ENCODE measurements at regions not wholly inside any gene's neighbourhood (a gene's known extent, or its start where the extent isn't known, plus 50 kb on each side); places are given as distances from the start of the nearest gene placed in this dataset.

DNA sequence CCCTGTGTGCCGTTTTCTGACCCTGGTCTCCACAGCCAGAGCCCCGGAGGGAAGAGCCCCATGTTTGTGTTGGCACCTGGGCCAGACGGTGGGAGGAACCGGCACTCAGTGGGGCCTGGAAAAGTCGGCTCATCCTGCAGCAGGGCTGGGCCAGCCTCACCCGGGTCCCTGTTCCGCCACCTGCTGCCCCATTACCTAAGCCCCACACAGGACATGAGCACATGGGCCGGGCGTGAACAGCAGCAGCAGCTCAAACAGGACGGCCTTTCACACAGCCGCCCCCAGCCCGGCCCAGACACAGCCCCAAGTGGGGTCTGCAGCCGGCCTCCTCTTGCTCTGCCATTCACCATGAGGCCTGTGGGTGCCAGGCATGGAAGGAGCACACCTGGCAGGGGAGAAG, 302.4 kb downstream of the MN1 start:
- DNase-seq (ENCODE audit: low read depth in 2 of 2): no peak

DNA sequence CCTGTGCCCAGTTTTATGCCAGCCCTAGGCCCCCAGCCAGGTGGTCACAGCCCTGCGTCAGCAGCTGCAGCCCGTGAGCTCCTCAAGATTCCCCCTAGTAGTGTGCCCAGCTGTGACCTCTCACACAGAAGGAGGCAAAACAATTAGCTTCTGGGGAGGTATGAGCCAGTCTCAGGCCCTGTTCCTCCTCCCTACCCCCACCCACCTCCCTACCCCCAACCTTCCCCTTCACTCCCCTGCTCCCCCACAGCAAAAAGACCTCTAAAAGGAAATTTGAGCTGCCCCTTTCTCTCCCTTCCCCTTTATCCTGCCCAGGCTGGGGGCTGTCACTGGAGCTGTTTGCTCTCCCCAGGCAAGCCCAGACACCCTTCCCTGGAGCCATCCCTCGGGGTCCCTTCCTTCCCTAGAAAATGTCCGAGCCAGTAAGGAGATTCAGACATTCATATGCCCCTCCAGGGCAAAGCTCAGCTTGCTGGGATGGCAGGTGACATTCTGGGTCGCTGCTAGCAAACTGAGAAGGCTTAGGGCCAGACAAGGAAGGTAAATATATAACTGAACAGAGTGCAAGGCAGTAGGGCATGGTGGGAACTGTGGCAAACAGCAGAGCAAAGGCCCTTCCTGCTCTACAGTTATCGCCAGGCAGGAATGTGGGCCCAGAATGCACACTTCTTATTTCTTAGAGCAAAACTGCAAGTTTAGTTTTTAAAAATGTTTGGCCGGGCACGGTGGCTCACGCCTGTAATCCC, 300.2 kb downstream of the MN1 start:
- DNase-seq (ENCODE audit: low read depth in 2 of 2): no peak

DNA sequence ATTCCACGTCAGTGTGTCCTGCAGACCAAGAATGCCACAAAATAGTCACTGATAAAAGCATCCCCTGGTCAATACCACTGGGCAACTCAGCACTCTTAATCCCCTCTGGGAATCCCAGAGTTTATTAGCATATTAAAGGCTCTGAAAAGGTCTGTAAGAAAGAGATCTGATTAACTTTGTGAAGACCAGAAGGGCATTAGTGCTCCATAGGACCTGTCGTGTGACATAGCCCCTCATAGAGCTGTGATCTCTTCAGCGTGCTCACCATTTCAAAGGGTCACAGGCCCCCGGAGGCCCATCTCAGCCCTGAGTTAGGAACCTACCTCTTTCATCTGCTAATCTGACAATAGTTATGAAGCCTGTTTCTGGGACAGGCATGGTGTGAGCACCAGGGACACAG, 299.2 kb downstream of the MN1 start:
- no peak for DNase-seq (ENCODE audit: low read depth in 2 of 2)

DNA sequence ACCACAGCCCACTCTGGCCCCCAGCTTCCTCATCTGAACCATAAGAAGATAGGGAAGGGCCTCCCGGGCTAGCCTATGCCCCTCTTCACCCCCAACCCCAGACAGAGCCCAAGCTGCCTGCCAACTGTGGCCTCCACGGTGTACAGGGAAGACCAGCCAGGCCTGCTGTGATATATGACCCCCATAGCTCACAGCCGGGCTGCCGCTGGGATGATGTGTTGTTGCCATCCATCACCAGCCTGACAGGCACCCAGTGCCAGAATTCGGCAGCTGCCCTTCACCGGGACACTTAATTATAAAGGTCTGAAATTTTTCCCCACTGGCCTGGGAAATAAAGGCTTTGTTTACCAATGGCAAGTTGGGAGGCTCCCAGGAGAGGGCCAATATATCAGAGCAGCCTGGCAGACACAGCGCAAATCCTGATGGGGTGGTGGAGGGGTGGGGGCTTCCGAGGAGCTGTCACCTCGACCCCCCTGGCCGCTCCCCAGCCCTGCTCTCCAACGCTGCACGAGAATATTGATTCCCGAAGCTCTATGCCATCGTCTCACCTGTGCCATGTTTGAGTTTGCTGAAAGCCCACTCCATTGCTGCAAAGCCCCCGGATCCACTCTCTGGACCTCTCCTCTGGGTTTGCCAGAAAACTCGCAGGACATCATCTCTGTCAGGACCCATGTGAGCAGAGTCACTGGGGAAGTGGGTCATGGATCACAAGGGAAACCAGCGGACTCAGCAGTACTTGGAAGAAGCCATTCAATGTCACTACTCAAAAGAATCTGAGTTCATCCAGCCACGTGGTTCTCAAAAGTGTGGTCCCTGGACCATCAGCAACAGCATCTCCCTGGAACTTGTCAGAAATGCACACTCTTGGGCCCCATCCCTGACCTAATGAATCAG, 296.9 kb downstream of the MN1 start:
- DNase-seq (ENCODE audit: low read depth in 2 of 2): no peak

DNA sequence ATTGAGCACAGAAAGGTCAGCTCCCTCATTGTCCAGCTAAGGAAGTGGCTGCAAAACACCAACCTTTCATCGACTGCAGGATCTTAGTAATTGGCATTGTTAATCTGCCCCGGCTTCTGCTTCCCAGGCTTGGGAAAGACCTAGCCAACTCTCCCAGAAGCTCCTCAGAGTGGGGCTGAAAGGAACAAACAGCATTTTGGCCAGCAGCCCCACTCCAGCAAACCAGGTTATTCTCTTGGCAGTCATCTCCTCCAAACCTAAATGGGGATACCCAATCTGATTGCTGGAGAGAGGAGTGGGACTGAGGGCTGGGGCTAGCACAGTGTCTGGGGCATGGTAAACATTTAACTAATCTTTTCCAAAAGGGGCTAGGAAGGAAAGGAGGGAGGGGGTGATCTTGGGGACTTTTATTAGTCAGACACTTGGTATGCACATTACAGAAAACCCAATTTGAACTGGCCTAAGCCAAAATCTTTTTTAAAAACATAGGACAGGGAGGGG, 294.4 kb downstream of the MN1 start:
- no peak for DNase-seq (ENCODE audit: low read depth in 2 of 2)

DNA sequence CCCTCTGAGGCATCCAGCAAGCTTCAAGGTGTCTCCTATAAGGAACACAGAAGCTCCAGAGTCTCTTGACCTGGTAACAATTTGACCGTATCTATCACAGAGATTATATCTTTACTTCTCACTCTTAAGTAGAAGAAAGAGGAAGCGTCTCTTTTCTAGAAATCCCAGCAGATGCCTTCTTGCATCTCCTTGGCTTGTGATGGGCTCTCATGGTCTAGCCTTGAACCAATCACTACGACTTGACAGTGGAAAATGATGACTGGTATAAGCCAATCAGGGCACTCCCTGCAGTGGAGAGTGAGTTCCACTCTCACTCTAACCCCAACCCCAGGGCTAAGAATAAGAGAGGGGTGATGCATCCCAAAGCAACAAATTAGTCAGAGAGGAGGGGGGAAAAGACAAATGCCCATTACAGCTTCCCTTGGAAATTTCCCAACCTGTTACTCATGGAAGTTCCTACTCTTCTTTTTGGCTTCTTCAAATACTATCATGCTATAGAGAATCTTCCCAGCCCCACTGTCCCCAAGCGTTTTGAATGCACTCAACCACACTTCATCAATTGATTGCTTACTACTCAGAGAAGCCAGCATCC, 293.5 kb downstream of the MN1 start:
- no peak for DNase-seq (ENCODE audit: low read depth in 2 of 2)

DNA sequence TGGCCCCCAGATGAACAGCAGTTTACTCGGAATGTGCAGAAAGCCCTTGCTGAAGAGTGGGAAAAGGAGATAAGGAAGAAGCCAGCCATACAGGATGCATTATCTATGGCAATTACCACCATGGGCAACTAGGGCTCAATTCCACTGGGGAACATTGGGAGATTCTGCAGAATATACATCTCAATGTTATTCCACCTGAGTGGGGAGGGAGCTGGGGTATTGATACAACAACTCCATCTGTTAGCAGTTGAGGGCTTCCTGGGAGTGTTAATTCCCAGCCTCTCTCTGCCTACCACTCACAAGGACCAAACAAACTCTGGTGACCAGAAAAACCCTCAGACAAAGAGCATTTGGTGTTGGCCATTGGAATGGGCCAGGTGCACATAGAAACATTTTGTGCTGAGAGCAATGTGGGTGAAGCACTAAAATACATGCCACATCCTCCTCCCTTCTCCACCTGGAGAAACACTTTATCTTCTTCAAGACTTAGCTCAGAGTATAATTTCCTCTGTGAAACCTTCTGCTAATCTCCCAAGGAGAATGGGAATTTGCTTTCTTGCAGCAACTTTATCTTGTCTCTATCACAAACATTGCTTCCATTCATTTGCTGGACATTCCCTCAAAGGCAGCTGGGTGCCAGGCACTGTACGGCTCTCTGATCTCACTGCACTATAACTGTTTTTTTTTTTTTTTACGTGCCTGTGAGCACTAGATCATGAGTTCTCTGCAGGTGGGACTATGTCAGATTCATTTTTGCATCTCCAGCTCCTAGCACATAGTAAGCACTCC, 292.2 kb downstream of the MN1 start:
- no peak for DNase-seq (ENCODE audit: low read depth in 2 of 2)

DNA sequence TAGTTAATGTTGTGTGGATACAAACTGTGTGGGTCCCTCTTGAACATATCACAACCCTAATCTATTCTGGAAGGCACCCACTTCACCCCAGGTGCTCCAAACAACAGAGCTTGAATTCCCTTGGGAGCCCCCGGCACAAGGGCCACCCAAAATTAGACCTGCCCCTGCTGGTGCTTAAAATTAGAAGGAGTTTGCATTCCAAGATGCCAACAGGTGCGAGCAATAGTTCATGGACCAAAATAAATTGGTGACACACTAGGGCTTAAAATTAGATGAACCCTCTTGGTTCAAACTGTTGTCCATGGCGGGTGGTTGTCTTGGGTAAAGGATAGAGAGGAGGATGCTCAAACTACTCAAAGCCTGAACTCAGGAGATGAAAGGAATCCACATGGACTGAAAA, 291.5 kb downstream of the MN1 start:
- DNase-seq (ENCODE audit: low read depth in 2 of 2): no peak

DNA sequence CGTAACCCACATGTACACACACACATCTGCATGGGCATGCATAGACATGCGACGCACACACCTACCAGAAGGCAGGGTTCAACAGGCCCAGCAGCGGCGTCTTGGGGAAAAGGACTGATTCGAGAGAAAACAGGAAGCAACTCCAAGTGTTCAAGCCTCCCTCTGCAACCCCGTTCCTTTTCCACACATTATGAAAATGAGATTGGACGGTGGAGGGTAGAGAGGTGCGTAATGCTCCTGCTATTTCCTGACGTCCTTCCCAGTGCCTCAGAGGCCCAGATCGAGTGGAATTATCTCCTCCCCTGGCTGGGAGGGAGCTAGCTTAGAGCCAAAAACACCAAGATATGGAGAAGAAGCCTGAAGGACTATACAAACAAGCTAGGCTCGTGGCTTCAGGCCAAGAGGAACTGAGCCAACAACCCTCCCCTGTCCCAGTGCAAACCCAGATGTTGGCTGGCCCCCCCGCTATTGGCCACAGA, 289.2 kb downstream of the MN1 start:
- DNase-seq (ENCODE audit: low read depth in 2 of 2): no peak

DNA sequence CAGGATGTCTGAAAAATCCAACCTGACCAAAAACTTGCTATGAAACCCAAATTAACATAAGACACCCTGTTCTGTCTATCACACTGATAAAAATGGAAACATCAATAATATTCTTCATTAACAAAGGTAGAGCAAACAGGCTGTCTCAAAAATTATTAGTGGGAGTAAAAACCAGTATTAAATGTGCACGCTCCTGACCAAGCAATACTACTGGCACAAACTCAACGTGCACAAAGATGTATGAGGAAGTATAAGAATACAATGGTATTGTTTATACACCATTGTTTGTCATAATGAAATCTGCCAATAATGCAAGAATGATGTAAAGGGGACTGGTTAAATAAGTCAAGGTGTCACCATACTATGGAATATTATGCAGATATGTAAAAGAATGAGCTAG, 288.5 kb downstream of the MN1 start:
- DNase-seq (ENCODE audit: low read depth in 2 of 2): no peak

DNA sequence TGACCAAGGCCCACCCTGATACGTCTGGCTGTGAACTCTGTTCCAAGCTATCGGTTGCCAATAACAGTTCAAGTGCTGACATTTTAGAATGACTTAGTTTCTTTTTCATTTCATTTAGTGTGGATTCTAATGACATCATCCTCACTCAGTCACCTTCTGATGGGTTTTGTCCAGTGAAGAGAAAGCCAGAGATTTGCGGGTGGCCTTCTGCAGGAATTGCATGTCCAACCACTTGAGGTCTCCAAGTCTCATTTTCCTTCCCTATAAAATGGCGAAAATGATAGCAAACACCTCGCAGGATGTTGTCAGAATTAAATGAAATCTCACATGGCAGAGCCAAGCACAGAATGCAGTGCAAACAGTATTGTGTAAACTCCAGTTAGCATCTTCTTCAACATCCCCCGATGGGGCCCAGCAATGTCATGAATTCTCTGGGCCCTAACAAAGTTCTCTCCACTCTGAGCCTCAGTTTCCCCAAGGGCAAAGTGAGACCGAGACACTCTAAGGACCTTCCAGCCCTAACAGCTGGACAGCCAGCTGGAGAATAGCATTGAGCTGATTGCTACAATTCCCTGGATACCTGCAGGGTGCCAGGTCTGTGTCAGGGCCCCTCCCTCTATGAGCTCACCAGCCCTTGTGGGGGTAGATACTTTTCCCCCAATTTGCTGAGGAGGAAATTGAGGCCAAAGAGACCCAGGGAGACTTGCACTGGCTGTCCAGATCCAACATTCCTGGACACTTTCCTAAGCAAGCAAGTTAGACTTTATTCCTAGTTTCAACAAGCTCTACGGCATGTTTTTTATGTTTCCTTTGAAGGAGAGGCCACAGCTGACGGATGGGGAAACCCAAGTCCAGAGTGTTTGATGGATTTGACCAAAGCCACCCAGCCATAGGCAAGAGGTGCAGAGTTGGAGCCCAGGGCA, 286.7 kb downstream of the MN1 start:
- DNase-seq (ENCODE audit: low read depth in 2 of 2): no peak

DNA sequence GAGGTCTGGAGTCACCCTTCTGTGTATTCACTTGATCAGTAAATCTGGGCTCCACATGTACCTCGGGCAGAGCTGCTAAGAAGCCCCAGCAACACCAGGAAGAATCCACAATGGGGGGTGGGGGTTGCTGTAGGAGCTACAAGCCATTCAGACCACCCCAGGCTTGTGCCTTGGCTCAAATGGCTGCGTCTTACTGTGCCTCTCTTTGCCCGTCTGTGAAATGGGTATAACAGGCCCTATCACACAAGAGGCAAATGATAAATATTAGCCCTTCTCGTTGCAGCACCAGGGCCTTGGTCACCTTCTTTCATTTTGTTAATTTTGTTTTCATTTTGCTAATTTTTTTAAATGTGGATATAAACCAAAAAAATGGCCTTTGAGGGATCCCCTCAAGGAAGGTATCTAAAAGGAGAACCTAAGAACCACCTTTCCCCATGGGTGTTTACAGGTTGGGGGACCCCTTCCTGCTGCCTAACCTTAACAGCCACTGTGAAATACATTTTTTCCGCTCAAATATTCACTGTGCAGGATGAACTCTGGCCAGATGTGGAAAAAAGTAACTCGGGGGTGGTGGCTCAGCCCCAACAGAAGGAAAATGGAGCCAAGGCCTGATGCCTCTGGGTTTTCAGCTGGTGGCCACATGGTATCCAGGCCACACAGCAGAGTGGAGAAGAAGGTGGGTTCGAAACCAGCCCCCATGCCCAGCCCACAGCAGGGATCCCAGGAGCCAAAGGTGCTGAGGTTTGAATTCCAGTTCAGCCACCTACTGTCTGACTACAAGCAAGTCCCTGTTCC, 284.0 kb downstream of the MN1 start:
- DNase-seq (ENCODE audit: low read depth in 2 of 2): no peak

DNA sequence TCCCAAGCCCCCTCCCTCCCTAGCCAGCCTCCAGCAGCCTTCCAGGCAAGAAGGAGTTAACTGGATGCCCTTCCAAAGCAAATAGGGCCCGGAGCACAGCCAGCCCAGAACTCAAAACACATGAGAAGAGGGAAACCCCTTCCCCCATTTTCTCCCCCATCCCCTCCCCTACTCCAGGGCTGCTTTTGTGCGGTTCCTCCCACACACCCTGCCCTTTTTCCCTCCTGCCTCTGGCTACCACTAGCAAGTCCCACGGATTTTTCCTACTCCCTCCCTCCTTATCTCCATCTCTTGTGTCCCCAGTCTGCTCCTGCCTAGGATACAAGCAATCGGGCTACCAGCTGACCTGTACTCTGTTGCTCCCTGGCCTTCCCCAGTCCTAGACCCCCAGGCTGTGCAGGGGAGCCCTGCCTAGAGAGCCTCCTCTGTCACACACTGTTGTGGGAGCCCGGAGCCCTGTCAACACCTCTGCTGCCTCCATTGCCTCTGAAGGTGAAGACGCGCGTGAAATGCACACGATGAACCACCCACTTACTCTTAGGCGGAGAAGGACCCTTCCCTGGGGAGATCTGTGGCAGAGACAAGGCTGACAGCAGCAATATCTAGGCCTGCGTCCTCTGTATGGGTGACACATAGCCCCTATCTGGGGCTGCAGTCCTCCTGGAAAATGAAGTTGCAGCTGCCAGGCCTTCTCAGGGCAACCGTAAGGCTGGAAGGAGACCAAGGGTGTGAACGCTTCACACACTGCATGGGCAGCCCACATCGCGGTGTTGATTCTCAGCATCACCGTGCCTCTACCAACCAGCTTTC, 282.8 kb downstream of the MN1 start:
- no peak for DNase-seq (ENCODE audit: low read depth in 2 of 2)

DNA sequence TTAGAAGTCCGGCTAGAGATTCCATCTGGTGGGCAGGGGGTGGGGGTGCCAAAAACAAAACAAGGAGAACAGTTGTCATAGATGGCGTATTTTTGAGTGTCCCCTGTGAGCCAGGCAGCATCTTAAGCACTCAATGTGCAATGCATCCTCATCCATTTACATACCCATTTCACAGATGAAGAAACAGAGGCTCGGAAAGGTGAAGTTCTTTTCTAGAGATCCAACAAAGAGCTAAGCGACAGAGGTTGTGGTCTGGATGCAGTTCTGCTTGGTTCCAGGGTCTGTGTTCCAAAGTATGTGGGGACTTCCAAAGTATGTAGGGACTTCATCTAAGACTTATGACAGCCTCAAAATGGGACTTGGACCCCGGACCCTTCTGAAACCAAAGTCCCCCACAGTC, 277.8 kb downstream of the MN1 start:
- no peak for DNase-seq (ENCODE audit: low read depth in 2 of 2)

DNA sequence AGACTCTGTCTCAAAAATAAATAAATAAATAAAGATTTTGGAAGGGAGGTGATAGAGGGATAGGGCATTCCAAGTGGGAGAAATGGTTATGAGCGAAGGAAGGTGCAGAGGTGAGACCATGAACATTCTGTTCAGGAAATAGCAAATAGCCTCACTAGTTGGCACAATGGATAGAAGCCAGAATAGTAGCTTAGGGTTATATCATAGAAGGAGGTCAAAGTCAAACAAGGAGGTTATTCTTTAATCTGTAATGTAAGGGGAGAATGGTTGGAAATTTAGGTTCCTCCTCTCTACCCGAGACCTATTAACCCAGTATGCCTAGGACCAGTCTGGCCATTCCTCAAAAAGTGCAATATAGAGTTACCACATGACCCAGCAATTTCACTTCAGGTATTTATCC, 275.8 kb downstream of the MN1 start:
- DNase-seq (ENCODE audit: low read depth in 2 of 2): no peak

DNA sequence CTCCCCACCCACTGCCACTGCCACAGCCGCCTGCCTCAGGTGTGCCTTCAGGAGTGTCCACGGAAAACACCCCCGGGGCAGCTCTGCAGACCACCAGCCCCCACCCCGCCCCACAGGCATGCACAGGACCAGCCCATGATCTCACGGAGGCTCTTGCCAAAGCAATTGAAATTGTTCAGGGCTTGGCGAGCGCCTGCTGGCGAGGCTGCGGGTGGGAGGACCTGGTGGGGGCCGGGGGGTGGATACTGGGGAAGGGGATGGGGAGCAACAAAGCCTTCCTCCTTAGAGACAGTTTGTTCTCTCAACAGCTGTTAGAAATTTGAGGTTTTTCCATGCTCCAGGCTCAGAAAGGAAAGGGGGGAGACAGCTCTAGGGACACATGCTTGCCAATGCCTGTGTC, 274.7 kb downstream of the MN1 start:
- DNase-seq (ENCODE audit: low read depth in 2 of 2): no peak

DNA sequence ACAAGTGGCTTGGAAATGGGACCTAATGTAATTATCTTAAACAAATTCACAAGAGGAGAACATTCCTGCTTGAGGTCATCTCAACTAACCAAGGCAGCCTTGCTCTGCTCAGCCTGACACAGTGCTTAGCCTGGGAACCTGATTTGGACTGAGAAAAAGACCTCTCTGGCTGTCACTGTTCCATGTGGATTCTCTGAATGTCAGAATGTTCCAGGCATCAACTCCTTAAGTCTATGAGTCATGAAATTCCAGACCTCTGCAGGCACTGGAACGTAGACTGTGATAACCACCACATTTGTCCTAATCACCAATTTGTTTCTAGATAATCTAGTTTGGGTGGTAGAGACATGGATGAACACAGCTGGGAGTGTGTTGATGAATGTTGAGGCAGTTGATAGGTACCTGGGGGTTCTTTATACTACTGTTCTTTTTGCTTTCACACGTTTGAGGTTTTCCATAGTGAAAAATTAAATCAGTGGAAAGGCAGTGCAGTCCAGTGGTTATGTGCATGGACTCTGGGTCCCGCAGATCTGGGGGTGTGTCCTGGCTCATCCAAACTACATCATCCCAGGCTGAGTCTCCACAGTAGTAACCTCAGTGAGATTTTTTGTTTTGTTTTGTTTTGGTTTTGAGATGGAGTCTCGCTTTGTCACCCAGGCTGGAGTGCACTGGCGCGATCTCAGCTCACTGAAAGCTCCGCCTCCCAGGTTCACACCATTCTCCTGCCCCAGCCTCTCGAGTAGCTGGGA, 269.6 kb downstream of the MN1 start:
- DNase-seq (ENCODE audit: low read depth in 2 of 2): no peak

DNA sequence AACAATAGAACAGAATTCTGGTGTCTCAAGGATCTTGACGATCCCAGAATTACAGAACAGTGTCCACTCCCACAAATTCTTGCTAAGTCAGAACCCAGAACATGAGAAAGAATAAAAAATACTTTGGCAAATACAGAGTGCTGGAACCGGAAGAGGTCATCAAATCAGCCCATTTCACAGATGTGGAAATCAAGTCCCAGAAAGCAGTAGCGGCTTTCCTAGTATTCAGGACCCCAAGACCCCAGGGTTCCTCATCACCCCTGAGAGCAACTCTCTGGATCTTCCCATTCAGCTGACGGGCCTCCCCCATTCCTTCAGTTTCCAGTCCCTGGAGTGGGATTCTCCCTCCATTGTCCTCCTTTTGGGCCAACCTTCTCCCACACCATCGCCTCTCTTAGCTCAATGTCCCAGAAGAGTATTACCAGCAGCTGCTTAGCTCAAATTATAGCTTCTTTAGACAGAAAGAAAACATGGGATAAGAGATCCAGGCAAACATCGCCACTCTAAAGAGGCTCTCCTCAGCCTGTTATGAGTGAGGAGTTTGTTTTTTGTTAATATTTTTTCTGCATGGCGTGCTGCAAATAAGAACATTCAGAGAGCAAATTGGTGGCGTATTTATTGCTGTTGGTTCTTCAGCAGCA, 268.3 kb downstream of the MN1 start:
- DNase-seq (ENCODE audit: low read depth in 2 of 2): no peak
